H9 (cell line): ENCODE measurements at regions not wholly inside any gene's neighbourhood (a gene's known extent, or its start where the extent isn't known, plus 50 kb on each side); places are given as distances from the start of the nearest gene placed in this dataset.

Experiments used
- DNase-seq: peaks from one replicate; pipeline ENCODE4 v3.0.0-alpha.2; 2017
- H2AFZ ChIP-seq: one replicate; pipeline ENCODE4 v1.6.1; 2013; ENCODE audit warnings: mild to moderate bottlenecking, low read length, control low read depth, moderate library complexity
- H2AK5ac ChIP-seq: 2 replicates; pipeline ENCODE4 v1.6.1; 2013; ENCODE audit warnings: low read length, control low read depth, mixed read lengths; ENCODE audit not compliant: insufficient read length
- H2BK120ac ChIP-seq: one replicate; pipeline ENCODE4 v1.6.1; 2013; ENCODE audit warnings: low read depth, mild to moderate bottlenecking, low read length, control low read depth, inconsistent platforms; ENCODE audit not compliant: poor library complexity, severe bottlenecking
- H2BK12ac ChIP-seq: 2 replicates; pipeline ENCODE4 v1.6.1; 2013; ENCODE audit warnings: low read length, control low read depth, mixed read lengths, low read depth; ENCODE audit not compliant: insufficient read length
- H2BK15ac ChIP-seq: 2 replicates; pipeline ENCODE4 v1.6.1; 2013; ENCODE audit warnings: low read depth, low read length, control low read depth
- H2BK20ac ChIP-seq: one replicate; pipeline ENCODE4 v1.6.1; 2013; ENCODE audit warnings: low read depth, mild to moderate bottlenecking, low read length, control low read depth, inconsistent platforms; ENCODE audit not compliant: poor library complexity, severe bottlenecking
- H2BK5ac ChIP-seq: 2 replicates; pipeline ENCODE4 v1.6.1; 2013; ENCODE audit warnings: low read length, control low read depth, mixed read lengths; ENCODE audit not compliant: insufficient read length
- H3K14ac ChIP-seq: 2 replicates; pipeline ENCODE4 v1.6.1; 2013; ENCODE audit warnings: low read length, control low read depth; ENCODE audit not compliant: insufficient read depth
- H3K18ac ChIP-seq: 2 replicates; pipeline ENCODE4 v1.6.1; 2013; ENCODE audit warnings: low read depth, mild to moderate bottlenecking, mixed read lengths, low read length, control low read depth; ENCODE audit not compliant: insufficient read length
- H3K23ac ChIP-seq: 2 replicates; pipeline ENCODE4 v1.6.1; 2013; ENCODE audit warnings: low read length, control low read depth, mixed read lengths, low read depth; ENCODE audit not compliant: insufficient read length
- H3K23me2 ChIP-seq: 2 replicates; pipeline ENCODE4 v1.6.1; 2013; ENCODE audit warnings: low read depth, mild to moderate bottlenecking, mixed read lengths, low read length, control low read depth; ENCODE audit not compliant: insufficient read length, poor library complexity, severe bottlenecking
- H3K27ac ChIP-seq: 2 replicates; pipeline ENCODE4 v1.5.1; 2013; ENCODE audit warnings: low read length, control low read depth, mixed read lengths, low read depth; ENCODE audit not compliant: insufficient read length
- H3K27me3 ChIP-seq: 2 replicates; pipeline ENCODE4 v1.6.1; 2013; ENCODE audit warnings: low read length, control low read depth, inconsistent platforms; ENCODE audit not compliant: insufficient read depth
- H3K4ac ChIP-seq: 2 replicates; pipeline ENCODE4 v1.6.1; 2013; ENCODE audit warnings: low read depth, mild to moderate bottlenecking, control low read depth, inconsistent platforms, low read length, moderate library complexity
- H3K4me1 ChIP-seq: 2 replicates; pipeline ENCODE4 v1.6.1; 2013; ENCODE audit warnings: low read length, control low read depth, inconsistent platforms; ENCODE audit not compliant: insufficient read depth
- H3K4me2 ChIP-seq: 2 replicates; pipeline ENCODE4 v1.6.1; 2013; ENCODE audit warnings: low read length, control low read depth, mixed read lengths; ENCODE audit not compliant: insufficient read length, insufficient read depth
- H3K56ac ChIP-seq: 2 replicates; pipeline ENCODE4 v1.6.1; 2013; ENCODE audit warnings: low read depth, mild to moderate bottlenecking, mixed read lengths, low read length, control low read depth; ENCODE audit not compliant: insufficient read length
- H3K79me1 ChIP-seq: 2 replicates; pipeline ENCODE4 v1.6.1; 2013; ENCODE audit warnings: low read depth, mild to moderate bottlenecking, moderate library complexity, low read length, control low read depth, inconsistent platforms; ENCODE audit not compliant: insufficient read depth, poor library complexity, severe bottlenecking
- H3K79me2 ChIP-seq: 2 replicates; pipeline ENCODE4 v1.6.1; 2013; ENCODE audit warnings: low read length, control low read depth, inconsistent platforms; ENCODE audit not compliant: insufficient read depth
- H3K9ac ChIP-seq: 2 replicates; pipeline ENCODE4 v1.6.1; 2013; ENCODE audit warnings: low read length, control low read depth, mixed read lengths; ENCODE audit not compliant: insufficient read length; ENCODE audit errors: extremely low read depth
- H3K9me3 ChIP-seq: one replicate; pipeline ENCODE4 v1.6.1; 2013; ENCODE audit warnings: low read depth, low read length, inconsistent platforms; ENCODE audit not compliant: control insufficient read depth
- H3T11ph ChIP-seq: one replicate; pipeline ENCODE4 v1.6.1; 2013; ENCODE audit warnings: mild to moderate bottlenecking, low read length, control low read depth, inconsistent platforms
- H4K20me1 ChIP-seq: one replicate; pipeline ENCODE4 v1.6.1; 2013; ENCODE audit not compliant: control insufficient read depth, insufficient read length, insufficient read depth
- H4K5ac ChIP-seq: 2 replicates; pipeline ENCODE4 v1.6.1; 2013; ENCODE audit warnings: low read depth, mild to moderate bottlenecking, mixed read lengths, low read length, control low read depth; ENCODE audit not compliant: insufficient read length
- H4K8ac ChIP-seq: replicated peaks from 2 replicates; pipeline ENCODE4 v1.6.1; 2013; ENCODE audit warnings: low read length, control low read depth, mixed read lengths, low read depth; ENCODE audit not compliant: insufficient read length
- H4K91ac ChIP-seq: 2 replicates; pipeline ENCODE4 v1.6.1; 2013; ENCODE audit warnings: low read depth, mild to moderate bottlenecking, moderate library complexity, mixed read lengths, low read length, control low read depth; ENCODE audit not compliant: insufficient read length
- H3K27ac Mint-ChIP-seq, 3 experiments: 2 replicates in 2 of 3; 3 replicates in 1 of 3; pipeline ENCODE4 v1.8.0; 2020 to 2021; ENCODE audit warnings: mixed read lengths in 3 of 3, mild to moderate bottlenecking in 1 of 3, moderate library complexity in 1 of 3
- H3K27me3 Mint-ChIP-seq: 2 replicates; pipeline ENCODE4 v1.8.0; 2021; ENCODE audit warnings: low read depth, mild to moderate bottlenecking, moderate library complexity, mixed read lengths
- H3K36me3 Mint-ChIP-seq, 3 experiments: 2 replicates in 2 of 3; 3 replicates in 1 of 3; pipeline ENCODE4 v1.8.0; 2020 to 2021; ENCODE audit warnings: low read depth in 3 of 3, mixed read lengths in 3 of 3; ENCODE audit not compliant: insufficient read depth in 1 of 3
- H3K4me1 Mint-ChIP-seq, 2 experiments: 2 replicates each; pipeline ENCODE4 v1.8.0; 2020; ENCODE audit warnings: mixed read lengths in 2 of 2
- H3K4me3 Mint-ChIP-seq, 2 experiments: 2 replicates in 1 of 2; 3 replicates in 1 of 2; pipeline ENCODE4 v1.8.0; 2020 to 2021; ENCODE audit warnings: mild to moderate bottlenecking in 2 of 2, mixed read lengths in 2 of 2, moderate library complexity in 1 of 2
- H3K9me3 Mint-ChIP-seq, 2 experiments: 2 replicates in 1 of 2; 3 replicates in 1 of 2; pipeline ENCODE4 v1.8.0; 2020; ENCODE audit warnings: mild to moderate bottlenecking in 2 of 2, mixed read lengths in 2 of 2, moderate library complexity in 1 of 2
- WGBS: extraction: QIAGEN DNeasy Blood & Tissue Kit; methylation state at CpG from one replicate; pipeline ENCODE4 v1.1.7; 2013; ENCODE audit warnings: missing lambda C conversion rate, low lambda C conversion rate, mixed read lengths; ENCODE audit not compliant: insufficient read length; ENCODE audit errors: extremely low coverage; 5-methylcytosine and 5-hydroxymethylcytosine counted together
- TF ChIP-seq, protein P1 (sequence below): fragments of 200-600 bp; sonication (generic); conservative IDR thresholded peaks from 3 replicates; pipeline ENCODE4 v1.8.0; 2021; ENCODE audit warnings: antibody characterized with exemption, mild to moderate bottlenecking

DNA sequence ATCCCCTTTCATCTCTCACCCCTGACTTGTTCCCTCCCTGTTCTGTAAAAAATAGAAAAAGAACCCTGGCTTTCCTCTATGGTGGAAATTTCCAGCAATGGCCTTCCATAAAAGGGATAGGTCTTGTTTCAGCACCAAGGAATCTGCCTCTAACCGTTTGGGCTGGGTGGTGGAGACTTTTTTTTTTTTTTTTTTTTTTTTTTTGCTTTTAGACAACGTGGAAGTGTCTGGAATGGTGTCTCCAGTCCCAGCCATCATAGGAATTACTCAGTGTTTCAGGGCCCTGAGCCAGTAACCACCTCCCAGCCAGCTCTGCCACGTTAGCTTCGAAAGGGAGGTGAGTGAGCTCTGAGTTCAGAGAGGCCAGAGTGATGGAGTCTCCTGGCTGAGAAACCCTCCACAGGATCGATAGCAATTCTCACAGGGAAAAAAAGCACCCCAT lies 97.3 kb upstream of the COL1A2 start:
- no CpG with 5 or more reads among the region's 5 CpGs for WGBS
- Histone ChIP-seq H2BK120ac (no peak overlapping the region), H4K8ac (no peak overlapping the region), H3K79me1 (no peaks in the 10 kb centered on the region), H3K9ac (no peak overlapping the region), H2AK5ac (no peak overlapping the region), H3K56ac (no peak overlapping the region), H3K14ac (no peak overlapping the region), H3K4me1 (peaks cover 5% of the 10 kb centered on the region; the same call in 1 of the 2 replicates), H2BK15ac (no peak overlapping the region), H3K27me3 (no peaks in the 10 kb centered on the region), H2BK5ac (no peak overlapping the region), H3K27ac (no peak overlapping the region), H4K91ac (no peak overlapping the region), H3K4ac (no peak overlapping the region), H3T11ph (no peak overlapping the region), H2AFZ (no peak overlapping the region), H3K23ac (no peak overlapping the region), H3K79me2 (no peaks in the 10 kb centered on the region), H4K20me1 (no peaks in the 10 kb centered on the region), H4K5ac (no peak overlapping the region), H2BK20ac (no peak overlapping the region), H2BK12ac (no peak overlapping the region), H3K23me2 (no peaks in the 10 kb centered on the region), H3K18ac (no peak overlapping the region), H3K9me3 (no peaks in the 10 kb centered on the region), H3K4me2 (no peak overlapping the region)
- Mint-ChIP-seq H3K27ac (no peak overlapping the region), H3K4me3 (no peak overlapping the region), H3K36me3 (no peaks in the 10 kb centered on the region), H3K27me3 (no peaks in the 10 kb centered on the region), H3K9me3 (no peaks in the 10 kb centered on the region), H3K4me1 (peaks cover 20% of the 10 kb centered on the region in 2 experiments)
- TF ChIP-seq, protein P1, sequence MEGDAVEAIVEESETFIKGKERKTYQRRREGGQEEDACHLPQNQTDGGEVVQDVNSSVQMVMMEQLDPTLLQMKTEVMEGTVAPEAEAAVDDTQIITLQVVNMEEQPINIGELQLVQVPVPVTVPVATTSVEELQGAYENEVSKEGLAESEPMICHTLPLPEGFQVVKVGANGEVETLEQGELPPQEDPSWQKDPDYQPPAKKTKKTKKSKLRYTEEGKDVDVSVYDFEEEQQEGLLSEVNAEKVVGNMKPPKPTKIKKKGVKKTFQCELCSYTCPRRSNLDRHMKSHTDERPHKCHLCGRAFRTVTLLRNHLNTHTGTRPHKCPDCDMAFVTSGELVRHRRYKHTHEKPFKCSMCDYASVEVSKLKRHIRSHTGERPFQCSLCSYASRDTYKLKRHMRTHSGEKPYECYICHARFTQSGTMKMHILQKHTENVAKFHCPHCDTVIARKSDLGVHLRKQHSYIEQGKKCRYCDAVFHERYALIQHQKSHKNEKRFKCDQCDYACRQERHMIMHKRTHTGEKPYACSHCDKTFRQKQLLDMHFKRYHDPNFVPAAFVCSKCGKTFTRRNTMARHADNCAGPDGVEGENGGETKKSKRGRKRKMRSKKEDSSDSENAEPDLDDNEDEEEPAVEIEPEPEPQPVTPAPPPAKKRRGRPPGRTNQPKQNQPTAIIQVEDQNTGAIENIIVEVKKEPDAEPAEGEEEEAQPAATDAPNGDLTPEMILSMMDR, result no peak
- DNase-seq, result no peak
